ENCODE measurements at regions not wholly inside any gene's neighbourhood (a gene's known extent, or its start where the extent isn't known, plus 50 kb on each side); places are given as distances from the start of the nearest gene placed in this dataset.

GRCh38 chr22:48145738-48146137, 1383.3 kb downstream of the TBC1D22A start:
- no TSS peak for BruUV-seq (replicated peaks)
- Histone ChIP-seq H4K20me1 (ENCODE audit: insufficient read depth) (no peaks in the 10 kb centered on the region), H3K27me3 (ENCODE audit: insufficient read depth, low read length) (peaks cover 42% of the 10 kb centered on the region), H3K9ac (ENCODE audit: low read length) (no peak overlapping the region), H3K4me2 (ENCODE audit: low read length) (no peak overlapping the region), H3K9me3 (ENCODE audit: control insufficient read depth in 1 of 2, insufficient read depth in 1 of 2, low read depth in 1 of 2, low read length in 2 of 2) (no peaks in the 10 kb centered on the region; a peak in 1 of 4 replicates), H3K4me3 (replicated peaks in 1 of 2; ENCODE audit: low read depth in 1 of 2, low read length in 2 of 2) (no peak overlapping the region), H3K79me2 (ENCODE audit: insufficient read depth, low read length) (no peaks in the 10 kb centered on the region), H3K36me3 (ENCODE audit: control insufficient read depth in 1 of 2, insufficient read depth in 2 of 2, low read length in 2 of 2) (no peaks in the 10 kb centered on the region), H3K4me1 (ENCODE audit: control insufficient read depth in 1 of 2, insufficient read depth in 2 of 2, low read length in 2 of 2) (no peaks in the 10 kb centered on the region), H3K9me2 (ENCODE audit: insufficient read depth) (no peaks in the 10 kb centered on the region), H3K27ac (ENCODE audit: low read depth, low read length) (no peak overlapping the region), H2AFZ (ENCODE audit: low read depth, low read length, poor library complexity, severe bottlenecking) (no peak overlapping the region)
- no peak for ATAC-seq
- TF ChIP-seq SRF (IDR thresholded peaks at IDR 0.05; ENCODE audit: low read depth) = no peak
- no peak for TF ChIP-seq SP1 (IDR thresholded peaks at IDR 0.05; ENCODE audit: low read depth)
- TF ChIP-seq ZNF274 (IDR thresholded peaks at IDR 0.05; ENCODE audit: low read depth, low read length) = no peak
- no peak for TF ChIP-seq CEBPB (IDR thresholded peaks at IDR 0.05; ENCODE audit: low read depth)
- TF ChIP-seq MAX (IDR thresholded peaks at IDR 0.05) = no peak
- TF ChIP-seq FOSL1 (IDR thresholded peaks at IDR 0.05; ENCODE audit: low read depth) = no peak
- TF ChIP-seq POLR2AphosphoS5 (IDR thresholded peaks at IDR 0.05; ENCODE audit: low read depth, low read length) = no peak
- TF ChIP-seq RAD21 (IDR thresholded peaks at IDR 0.05; ENCODE audit: low read depth) = no peak
- no peak for TF ChIP-seq YY1 (IDR thresholded peaks at IDR 0.05; ENCODE audit: extremely low read depth, insufficient replicate concordance, low read depth, low read length)
- ChIA-PET CTCF (no interaction called here), POLR2A (no interaction called here), RAD21 (ENCODE audit: low non-redundant PET in 1 of 2, low total read pairs in 2 of 2, uncharacterized antibody in 2 of 2, unreplicated experiment in 2 of 2) (no interaction called here)
- intact Hi-C loops (cut with micrococcal nuclease) = no loop called here
- no peak for DNase-seq (ENCODE audit: low read depth, low spot score)

GRCh38 chr22:48144318-48144717, 1381.9 kb downstream of the TBC1D22A start:
- no peaks in the 10 kb centered on the region for H3K4me1 ChIP-seq (ENCODE audit: control insufficient read depth in 1 of 2, insufficient read depth in 2 of 2, low read length in 2 of 2)
- H3K4me2 ChIP-seq (ENCODE audit: low read length) = no peak overlapping the region
- BruUV-seq (replicated peaks) = no TSS peak
- H4K20me1 ChIP-seq (ENCODE audit: insufficient read depth) = no peaks in the 10 kb centered on the region
- H3K9me3 ChIP-seq (ENCODE audit: control insufficient read depth in 1 of 2, insufficient read depth in 1 of 2, low read depth in 1 of 2, low read length in 2 of 2) = no peaks in the 10 kb centered on the region; a peak in 2 of 4 replicates
- POLR2A ChIA-PET = no interaction called here
- H3K79me2 ChIP-seq (ENCODE audit: insufficient read depth, low read length) = no peaks in the 10 kb centered on the region
- RAD21 ChIA-PET (ENCODE audit: low non-redundant PET in 1 of 2, low total read pairs in 2 of 2, uncharacterized antibody in 2 of 2, unreplicated experiment in 2 of 2) = no interaction called here
- TF ChIP-seq YY1 (IDR thresholded peaks at IDR 0.05; ENCODE audit: extremely low read depth, insufficient replicate concordance, low read depth, low read length) (no peak), SP1 (IDR thresholded peaks at IDR 0.05; ENCODE audit: low read depth) (no peak), EZH2 (IDR thresholded peaks at IDR 0.05) (no peak), TCF7L2 (IDR thresholded peaks at IDR 0.05; ENCODE audit: borderline replicate concordance, extremely low read depth, insufficient read depth, insufficient read length) (no peak)
- H3K9me2 ChIP-seq (ENCODE audit: insufficient read depth) = no peaks in the 10 kb centered on the region
- H3K9ac ChIP-seq (ENCODE audit: low read length) = no peak overlapping the region
- peaks cover 38% of the 10 kb centered on the region for H3K27me3 ChIP-seq (ENCODE audit: insufficient read depth, low read length)
- DNase-seq (ENCODE audit: low read depth, low spot score) (no peak), ATAC-seq (no peak)
- H3K27ac ChIP-seq (ENCODE audit: low read depth, low read length) = no peak overlapping the region
- H3K4me3 ChIP-seq (replicated peaks in 1 of 2; ENCODE audit: low read depth in 1 of 2, low read length in 2 of 2) = no peak overlapping the region
- H3K36me3 ChIP-seq (ENCODE audit: control insufficient read depth in 1 of 2, insufficient read depth in 2 of 2, low read length in 2 of 2) = no peaks in the 10 kb centered on the region
- no peak overlapping the region for H2AFZ ChIP-seq (ENCODE audit: low read depth, low read length, poor library complexity, severe bottlenecking)
- CTCF ChIA-PET = no interaction called here
- intact Hi-C loops (cut with micrococcal nuclease) = no loop called here
